ENCODE measurements at regions not wholly inside any gene's neighbourhood (a gene's known extent, or its start where the extent isn't known, plus 50 kb on each side); places are given as distances from the start of the nearest gene placed in this dataset.
"Not testable (repeated sequence)": the region's sequence is repeated elsewhere in the genome, so short reads cannot be mapped to it uniquely, and the experiment has no call there.

GRCh38 chr5:116992681-116993080, 418.1 kb upstream of the SEMA6A start:
- Mint-ChIP-seq H3K27ac (no peak overlapping the region), H3K36me3 (ENCODE audit: low read depth) (no peaks in the 10 kb centered on the region), H3K9me3 (no peaks in the 10 kb centered on the region), H3K27me3 (no peaks in the 10 kb centered on the region), H3K4me1 (no peaks in the 10 kb centered on the region), H3K4me3 (no peak overlapping the region)
- no peak for ATAC-seq (replicated peaks)

- no peaks in the 10 kb centered on the region for H3K36me3 Mint-ChIP-seq (ENCODE audit: low read depth)
- no peak overlapping the region for H3K27ac Mint-ChIP-seq
- no peaks in the 10 kb centered on the region for H3K27me3 Mint-ChIP-seq
- no peaks in the 10 kb centered on the region for H3K4me1 Mint-ChIP-seq
- no peak for ATAC-seq (replicated peaks)
- no peak overlapping the region for H3K4me3 Mint-ChIP-seq
- H3K9me3 Mint-ChIP-seq = no peaks in the 10 kb centered on the region
These were observed 415.4 kb upstream of the SEMA6A start for GRCh38 chr5:116989995-116990394.

- Mint-ChIP-seq H3K27me3 (no peaks in the 10 kb centered on the region), H3K4me1 (no peaks in the 10 kb centered on the region), H3K36me3 (ENCODE audit: low read depth) (no peaks in the 10 kb centered on the region), H3K27ac (no peak overlapping the region), H3K9me3 (peaks cover 4% of the 10 kb centered on the region), H3K4me3 (no peak overlapping the region)
- no peak for ATAC-seq (replicated peaks)
These were observed 407.4 kb upstream of the SEMA6A start for GRCh38 chr5:116982035-116982434.

GRCh38 chr5:116980581-116980980, 406.0 kb upstream of the SEMA6A start:
- peaks cover 4% of the 10 kb centered on the region for H3K9me3 Mint-ChIP-seq

GRCh38 chr5:116976767-116977166, 402.1 kb upstream of the SEMA6A start:
- ATAC-seq (replicated peaks) = no peak
- no peak overlapping the region for H3K27ac Mint-ChIP-seq
- peaks cover 4% of the 10 kb centered on the region for H3K9me3 Mint-ChIP-seq
- no peaks in the 10 kb centered on the region for H3K36me3 Mint-ChIP-seq (ENCODE audit: low read depth)
- H3K4me1 Mint-ChIP-seq = no peaks in the 10 kb centered on the region
- H3K27me3 Mint-ChIP-seq = no peaks in the 10 kb centered on the region
- H3K4me3 Mint-ChIP-seq = no peak overlapping the region

More at GRCh38 chr5:116980581-116980980, 406.0 kb upstream of the SEMA6A start:
- Mint-ChIP-seq H3K27me3 (no peaks in the 10 kb centered on the region), H3K4me3 (no peak overlapping the region), H3K4me1 (no peaks in the 10 kb centered on the region), H3K36me3 (ENCODE audit: low read depth) (no peaks in the 10 kb centered on the region), H3K27ac (no peak overlapping the region)
- no peak for ATAC-seq (replicated peaks)

- Mint-ChIP-seq H3K27ac (no peak overlapping the region), H3K9me3 (no peaks in the 10 kb centered on the region), H3K4me3 (no peak overlapping the region), H3K4me1 (no peaks in the 10 kb centered on the region), H3K36me3 (ENCODE audit: low read depth) (no peaks in the 10 kb centered on the region), H3K27me3 (peaks cover 4% of the 10 kb centered on the region)
- no peak for ATAC-seq (replicated peaks)
These were observed 396.5 kb upstream of the SEMA6A start for GRCh38 chr5:116971131-116971530.

- Mint-ChIP-seq H3K27ac (no peak overlapping the region), H3K4me3 (no peak overlapping the region), H3K4me1 (no peaks in the 10 kb centered on the region), H3K9me3 (no peaks in the 10 kb centered on the region), H3K27me3 (peaks cover 4% of the 10 kb centered on the region), H3K36me3 (ENCODE audit: low read depth) (no peaks in the 10 kb centered on the region)
- ATAC-seq (replicated peaks) = no peak
These were observed 395.7 kb upstream of the SEMA6A start for GRCh38 chr5:116970318-116970717.

- no peak overlapping the region for H3K4me3 Mint-ChIP-seq
- peaks cover 4% of the 10 kb centered on the region for H3K27me3 Mint-ChIP-seq
- no peaks in the 10 kb centered on the region for H3K36me3 Mint-ChIP-seq (ENCODE audit: low read depth)
- no peaks in the 10 kb centered on the region for H3K9me3 Mint-ChIP-seq
- H3K27ac Mint-ChIP-seq = no peak overlapping the region
- ATAC-seq (replicated peaks) = no peak
- no peaks in the 10 kb centered on the region for H3K4me1 Mint-ChIP-seq
These were observed 389.8 kb upstream of the SEMA6A start for GRCh38 chr5:116964438-116964837.

- no peaks in the 10 kb centered on the region for H3K9me3 Mint-ChIP-seq
These were observed 386.4 kb upstream of the SEMA6A start for GRCh38 chr5:116961021-116961420.

GRCh38 chr5:116959843-116960242, 385.2 kb upstream of the SEMA6A start:
- H3K36me3 Mint-ChIP-seq (ENCODE audit: low read depth) = no peaks in the 10 kb centered on the region
- H3K9me3 Mint-ChIP-seq = no peaks in the 10 kb centered on the region
- H3K4me1 Mint-ChIP-seq = no peaks in the 10 kb centered on the region
- no peak for ATAC-seq (replicated peaks)
- no peak overlapping the region for H3K27ac Mint-ChIP-seq
- H3K27me3 Mint-ChIP-seq = no peaks in the 10 kb centered on the region
- no peak overlapping the region for H3K4me3 Mint-ChIP-seq

More at GRCh38 chr5:116961021-116961420, 386.4 kb upstream of the SEMA6A start:
- no peak for ATAC-seq (replicated peaks)
- Mint-ChIP-seq H3K4me1 (no peaks in the 10 kb centered on the region), H3K27ac (no peak overlapping the region), H3K4me3 (no peak overlapping the region), H3K36me3 (ENCODE audit: low read depth) (no peaks in the 10 kb centered on the region), H3K27me3 (no peaks in the 10 kb centered on the region)

GRCh38 chr5:116953251-116953930, 378.8 kb upstream of the SEMA6A start:
- H3K9me3 Mint-ChIP-seq = no peaks in the 10 kb centered on the region
- H3K4me3 Mint-ChIP-seq = no peak overlapping the region
- H3K27ac Mint-ChIP-seq = no peak overlapping the region
- no peak for ATAC-seq (replicated peaks)
- no peaks in the 10 kb centered on the region for H3K36me3 Mint-ChIP-seq (ENCODE audit: low read depth)
- no peaks in the 10 kb centered on the region for H3K4me1 Mint-ChIP-seq
- no peaks in the 10 kb centered on the region for H3K27me3 Mint-ChIP-seq

- no peak for ATAC-seq (replicated peaks)
- Mint-ChIP-seq H3K4me3 (no peak overlapping the region), H3K27ac (no peak overlapping the region), H3K36me3 (ENCODE audit: low read depth) (no peaks in the 10 kb centered on the region), H3K9me3 (no peaks in the 10 kb centered on the region), H3K27me3 (no peaks in the 10 kb centered on the region), H3K4me1 (no peaks in the 10 kb centered on the region)
These were observed 376.6 kb upstream of the SEMA6A start for GRCh38 chr5:116951219-116951618.

GRCh38 chr5:116947691-116948528, 373.3 kb upstream of the SEMA6A start:
- Mint-ChIP-seq H3K4me3 (no peak overlapping the region), H3K4me1 (no peaks in the 10 kb centered on the region)
- ATAC-seq (replicated peaks) = peak; percentile 85

GRCh38 chr5:116945613-116946382, 371.2 kb upstream of the SEMA6A start:
- H3K9me3 Mint-ChIP-seq; ATAC-seq (replicated peaks); H3K27ac Mint-ChIP-seq; H3K4me1 Mint-ChIP-seq; H3K4me3 Mint-ChIP-seq; H3K36me3 Mint-ChIP-seq (ENCODE audit: low read depth): not testable (repeated sequence)
- peaks cover 11% of the 10 kb centered on the region for H3K27me3 Mint-ChIP-seq

More at GRCh38 chr5:116947691-116948528, 373.3 kb upstream of the SEMA6A start:
- Mint-ChIP-seq H3K27ac (no peak overlapping the region), H3K27me3 (peaks cover 9% of the 10 kb centered on the region), H3K9me3 (no peaks in the 10 kb centered on the region), H3K36me3 (ENCODE audit: low read depth) (no peaks in the 10 kb centered on the region)
